MM.1S (cell line): ENCODE measurements at regions not wholly inside any gene's neighbourhood (a gene's known extent, or its start where the extent isn't known, plus 50 kb on each side); places are given as distances from the start of the nearest gene placed in this dataset.
"Not testable (repeated sequence)": the region's sequence is repeated elsewhere in the genome, so short reads cannot be mapped to it uniquely, and the experiment has no call there.

Experiments used
- CTCF ChIP-seq: fragments of 300-600 bp; sonication (generic); IDR thresholded peaks from 2 replicates; pipeline ENCODE4 v1.5.1; 2016; ENCODE audit warnings: antibody characterized with exemption, low read length, mixed read lengths
- EZH2 ChIP-seq: fragments of 300-600 bp; sonication (generic); optimal IDR thresholded peaks from 2 replicates; pipeline ENCODE3; 2017; ENCODE audit warnings: low read depth, mild to moderate bottlenecking, antibody characterized with exemption, low read length, mixed read lengths
- EZH2phosphoT487 ChIP-seq: fragments of 300-600 bp; sonication (generic); IDR thresholded peaks from 2 replicates; pipeline ENCODE4 v1.6.1; 2018; ENCODE audit warnings: antibody characterized with exemption, low read length

DNA sequence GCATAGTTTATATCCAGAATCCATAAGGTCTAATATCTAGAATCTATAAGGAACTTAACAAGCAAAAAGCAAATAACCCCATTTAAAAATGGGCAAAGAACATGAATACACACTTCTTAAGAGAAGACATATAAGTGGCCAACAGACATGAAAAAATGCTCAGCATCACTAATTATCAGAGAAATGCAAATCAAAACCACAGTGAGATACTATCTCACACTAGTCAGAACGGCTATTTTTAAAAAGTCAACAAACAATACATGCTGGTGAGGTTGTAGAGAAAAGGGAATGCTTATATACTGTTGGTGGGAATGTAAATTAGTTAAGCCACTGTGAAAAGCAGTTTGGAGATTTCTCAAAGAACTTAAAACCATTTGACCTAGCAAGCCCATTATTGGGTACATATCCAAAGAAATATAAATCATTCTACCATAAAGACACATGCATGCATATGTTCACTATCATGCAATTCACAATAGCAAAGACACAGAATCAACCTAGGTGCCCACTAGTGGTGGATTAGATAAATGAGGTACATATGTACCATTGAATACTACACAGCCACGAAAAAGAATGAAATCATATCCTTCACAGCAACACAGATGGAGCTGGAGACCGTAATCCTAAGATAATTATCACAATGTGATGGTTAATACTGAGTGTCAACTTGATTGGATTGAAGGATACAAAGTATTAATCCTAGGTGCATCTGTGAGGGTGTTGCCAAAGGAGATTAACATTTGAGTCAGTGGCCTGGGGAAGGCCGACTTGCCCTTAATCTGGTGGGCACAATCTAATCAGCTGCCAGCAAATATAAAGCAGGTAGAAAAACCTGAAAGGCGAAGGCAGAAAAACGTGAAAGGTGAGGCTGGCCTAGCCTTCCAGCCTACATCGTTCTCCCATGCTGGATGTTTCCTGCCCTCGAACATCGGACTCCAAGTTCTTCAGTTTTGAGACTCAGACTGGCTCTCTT lies 397.2 kb downstream of the NKX6-1 start:
- not testable (repeated sequence) for TF ChIP-seq CTCF, EZH2, EZH2phosphoT487
